ENCODE measurements at regions not wholly inside any gene's neighbourhood (a gene's known extent, or its start where the extent isn't known, plus 50 kb on each side); places are given as distances from the start of the nearest gene placed in this dataset.

- Histone ChIP-seq H2BK12ac (ENCODE audit: low read depth, low read length) (no peak overlapping the region), H3K14ac (ENCODE audit: insufficient read length) (no peak overlapping the region), H3K23ac (ENCODE audit: insufficient read length) (no peak overlapping the region), H3K4me2 (ENCODE audit: insufficient read depth in 1 of 2, low read depth in 2 of 2, low read length in 2 of 2) (peak overlapping the region; percentile 78 to 87), H2BK120ac (replicated peaks; ENCODE audit: low read depth, low read length) (no peak overlapping the region), H2BK5ac (ENCODE audit: low read depth, low read length) (no peak overlapping the region), H3K4ac (replicated peaks; ENCODE audit: insufficient read length, low read depth, low read length) (no peak overlapping the region), H3K27me3 (replicated peaks in 1 of 4; ENCODE audit: control insufficient read depth in 3 of 4, extremely low read depth in 1 of 4, insufficient read depth in 3 of 4, low read length in 3 of 4) (peaks cover 0 to 9% (median 2%) of the 10 kb centered on the region in 4 experiments; a peak in 5 of 7 replicates), H2AFZ (ENCODE audit: low read length) (peak overlapping the region; percentile 93), H3K9me3 (ENCODE audit: insufficient read depth in 2 of 2, low read depth in 1 of 2, low read length in 1 of 2) (no peaks in the 10 kb centered on the region), H2BK20ac (ENCODE audit: low read length) (no peak overlapping the region), H3K4me1 (replicated peaks in 1 of 4; ENCODE audit: control insufficient read depth in 3 of 4, insufficient read depth in 4 of 4, low read length in 3 of 4) (peaks cover 0 to 6% (median 1%) of the 10 kb centered on the region in 4 experiments; a peak in 2 of 7 replicates), H4K5ac (ENCODE audit: insufficient read length, low read depth, low read length) (no peak overlapping the region), H3K9ac (replicated peaks in 1 of 4; ENCODE audit: extremely low read depth in 1 of 4, low read depth in 3 of 4, low read length in 3 of 4) (peak overlapping the region in 1 of 4 experiments; percentile 22; a peak in 1 of 7 replicates), H3K4me3 (ENCODE audit: extremely low read depth in 1 of 4, insufficient read depth in 2 of 4, low read depth in 3 of 4, low read length in 4 of 4) (peak overlapping the region; percentile 47 to 58 (median 53); a peak in 7 of 8 replicates), H3K56ac (replicated peaks; ENCODE audit: insufficient read length, low read depth, low read length) (no peak overlapping the region), H4K8ac (ENCODE audit: extremely low read depth, insufficient read depth, low read length) (no peak overlapping the region), H3K23me2 (ENCODE audit: low read depth, low read length) (peaks cover 8% of the 10 kb centered on the region), H3K36me3 (ENCODE audit: control insufficient read depth in 2 of 4, insufficient read depth in 4 of 4, low read length in 3 of 4) (no peaks in the 10 kb centered on the region), H3K79me2 (ENCODE audit: control insufficient read depth in 1 of 2, insufficient read depth in 2 of 2, low read length in 2 of 2) (no peaks in the 10 kb centered on the region), H4K20me1 (replicated peaks in 1 of 2; ENCODE audit: control insufficient read depth in 1 of 2, insufficient read depth in 2 of 2, low read length in 2 of 2) (no peaks in the 10 kb centered on the region), H3K27ac (ENCODE audit: low read depth, low read length) (no peak overlapping the region), H2BK15ac (ENCODE audit: low read length) (no peak overlapping the region), H3K79me1 (ENCODE audit: low read depth, low read length) (no peaks in the 10 kb centered on the region), H2AK5ac (ENCODE audit: low read depth, low read length) (no peak overlapping the region), H3K18ac (ENCODE audit: extremely low read depth, low read length) (no peak overlapping the region), H4K91ac (replicated peaks; ENCODE audit: insufficient read length, low read length) (no peak overlapping the region)
- WGBS, 2 experiments (ENCODE audit: extremely low coverage in 1 of 2, insufficient coverage in 1 of 2, insufficient read length in 1 of 2, insufficient replicate concordance in 2 of 2, low coverage in 1 of 2, low lambda C conversion rate in 2 of 2, missing lambda C conversion rate in 1 of 2), result 2% methylated on average over 29 of the region's 29 CpGs; no CpG with 5 or more reads in 1 of the 2 experiments
- FAIRE-seq (no peak), DNase-seq (ENCODE audit: low read depth in 1 of 2, low spot score in 2 of 2) (peak in 1 of 2 experiments; percentile 78)
- ChIA-PET CTCF (ENCODE audit: partially characterized antibody) (interaction anchor here (0.6 to 1.9 kb wide), 4 partner anchors 21 to 644 kb away, joined by 3 to 6 read pairs (median 5); no protein-coding TSS in a partner anchor), POLR2A (ENCODE audit: partially characterized antibody) (interaction anchor here (1.0 kb wide), 1 partner anchor 21 kb away, joined by 3 read pairs; no protein-coding TSS in a partner anchor)
- no peak for TF ChIP-seq KDM1A (IDR thresholded peaks at IDR 0.05; ENCODE audit: borderline replicate concordance, low read length)
- TF ChIP-seq CREB1 (IDR thresholded peaks at IDR 0.05), result no peak
- TF ChIP-seq HDAC2 (IDR thresholded peaks at IDR 0.05; ENCODE audit: borderline replicate concordance in 1 of 2, low read depth in 2 of 2, low read length in 2 of 2), result no peak
- TF ChIP-seq KDM4A (IDR thresholded peaks at IDR 0.05; ENCODE audit: low read depth, low read length, severe bottlenecking), result peak; percentile 52
- TF ChIP-seq RNF2 (IDR thresholded peaks at IDR 0.05; ENCODE audit: borderline replicate concordance, low read depth, low read length, missing control alignments, poor library complexity, severe bottlenecking), result no peak
- no peak for TF ChIP-seq MAFK (IDR thresholded peaks at IDR 0.05; ENCODE audit: low read depth, low read length)
- no peak for TF ChIP-seq CHD2 (IDR thresholded peaks at IDR 0.05; ENCODE audit: low read length)
- peak; percentile 13; the same call in 1 of the 2 replicates for TF ChIP-seq MAX (IDR thresholded peaks at IDR 0.05)
- TF ChIP-seq ASH2L (IDR thresholded peaks at IDR 0.05; ENCODE audit: low read length), result peak; percentile 80
- no peak for TF ChIP-seq KDM5A (IDR thresholded peaks at IDR 0.05; ENCODE audit: low read length)
- TF ChIP-seq BCL11A (IDR thresholded peaks at IDR 0.05; ENCODE audit: low read depth in 2 of 2, low read length in 2 of 2), result no peak
- no peak for TF ChIP-seq SRF (IDR thresholded peaks at IDR 0.05; ENCODE audit: low read depth, low read length)
- TF ChIP-seq BACH1 (IDR thresholded peaks at IDR 0.05; ENCODE audit: low read length), result no peak
- no peak for TF ChIP-seq SUZ12 (IDR thresholded peaks at IDR 0.05; ENCODE audit: low read length)
These were observed 441.5 kb upstream of the KLF12 start for GRCh38 chr13:74575729-74576125.
